ENCODE measurements at regions not wholly inside any gene's neighbourhood (a gene's known extent, or its start where the extent isn't known, plus 50 kb on each side); places are given as distances from the start of the nearest gene placed in this dataset.

- no peaks in the 10 kb centered on the region for H3K4me1 ChIP-seq (ENCODE audit: control insufficient read depth, low read length)
- H3K27me3 ChIP-seq (ENCODE audit: control insufficient read depth, low read length), result no peaks in the 10 kb centered on the region
- no peaks in the 10 kb centered on the region for H3K9me2 ChIP-seq (replicated peaks; ENCODE audit: control insufficient read depth, low read length)
- no peak for TF ChIP-seq EZH2phosphoT487 (IDR thresholded peaks at IDR 0.05; ENCODE audit: borderline replicate concordance, low read length)
- TF ChIP-seq CTCF (IDR thresholded peaks at IDR 0.05; ENCODE audit: low read depth, low read length, poor library complexity, severe bottlenecking), result no peak
- no peak overlapping the region for H3K4me3 ChIP-seq (ENCODE audit: low read length)
- H3K4me2 ChIP-seq (ENCODE audit: low read length), result no peak overlapping the region
- H3K9me3 ChIP-seq (ENCODE audit: control insufficient read depth, insufficient read depth, low read length), result no peaks in the 10 kb centered on the region
- H4K20me1 ChIP-seq (ENCODE audit: control insufficient read depth, insufficient read depth, low read depth, low read length), result no peaks in the 10 kb centered on the region
- no peaks in the 10 kb centered on the region for H3K79me2 ChIP-seq (ENCODE audit: control insufficient read depth, low read length)
- H3K27ac ChIP-seq (ENCODE audit: low read depth, low read length), result no peak overlapping the region
- no peaks in the 10 kb centered on the region for H3K36me3 ChIP-seq (ENCODE audit: control insufficient read depth, low read length)
- H3F3A ChIP-seq (ENCODE audit: control insufficient read depth, insufficient read depth), result no peaks in the 10 kb centered on the region
Measured at GRCh38 chr11:116607027-116607426, 165.8 kb downstream of the BUD13 start.

- H3K9me2 ChIP-seq (replicated peaks; ENCODE audit: control insufficient read depth, low read length), result no peaks in the 10 kb centered on the region
- no peaks in the 10 kb centered on the region for H3K4me1 ChIP-seq (ENCODE audit: control insufficient read depth, low read length)
- H4K20me1 ChIP-seq (ENCODE audit: control insufficient read depth, insufficient read depth, low read depth, low read length), result no peaks in the 10 kb centered on the region
- no peak overlapping the region for H3K4me2 ChIP-seq (ENCODE audit: low read length)
- TF ChIP-seq EZH2phosphoT487 (IDR thresholded peaks at IDR 0.05; ENCODE audit: borderline replicate concordance, low read length), result no peak
- TF ChIP-seq CTCF (IDR thresholded peaks at IDR 0.05; ENCODE audit: low read depth, low read length, poor library complexity, severe bottlenecking), result peak; percentile 50
- H3K27me3 ChIP-seq (ENCODE audit: control insufficient read depth, low read length), result no peaks in the 10 kb centered on the region
- no peaks in the 10 kb centered on the region for H3K36me3 ChIP-seq (ENCODE audit: control insufficient read depth, low read length)
- H3K4me3 ChIP-seq (ENCODE audit: low read length), result no peak overlapping the region
- H3K79me2 ChIP-seq (ENCODE audit: control insufficient read depth, low read length), result no peaks in the 10 kb centered on the region
- no peak overlapping the region for H3K27ac ChIP-seq (ENCODE audit: low read depth, low read length)
- H3K9me3 ChIP-seq (ENCODE audit: control insufficient read depth, insufficient read depth, low read length), result no peaks in the 10 kb centered on the region
- no peaks in the 10 kb centered on the region for H3F3A ChIP-seq (ENCODE audit: control insufficient read depth, insufficient read depth)
Measured at GRCh38 chr11:116605543-116606459, 167.0 kb downstream of the BUD13 start.

GRCh38 chr11:116603728-116604323 is 169.0 kb downstream of the BUD13 start:
- Histone ChIP-seq H3K4me1 (ENCODE audit: control insufficient read depth, low read length) (no peaks in the 10 kb centered on the region), H3K4me2 (ENCODE audit: low read length) (no peak overlapping the region), H3K9me3 (ENCODE audit: control insufficient read depth, insufficient read depth, low read length) (no peaks in the 10 kb centered on the region), H3K27me3 (ENCODE audit: control insufficient read depth, low read length) (no peaks in the 10 kb centered on the region), H3K36me3 (ENCODE audit: control insufficient read depth, low read length) (no peaks in the 10 kb centered on the region), H3K9me2 (replicated peaks; ENCODE audit: control insufficient read depth, low read length) (no peaks in the 10 kb centered on the region), H4K20me1 (ENCODE audit: control insufficient read depth, insufficient read depth, low read depth, low read length) (no peaks in the 10 kb centered on the region), H3F3A (ENCODE audit: control insufficient read depth, insufficient read depth) (no peaks in the 10 kb centered on the region), H3K27ac (ENCODE audit: low read depth, low read length) (no peak overlapping the region), H3K79me2 (ENCODE audit: control insufficient read depth, low read length) (no peaks in the 10 kb centered on the region), H3K4me3 (ENCODE audit: low read length) (no peak overlapping the region)
- no peak for TF ChIP-seq EZH2phosphoT487 (IDR thresholded peaks at IDR 0.05; ENCODE audit: borderline replicate concordance, low read length)
- no peak for TF ChIP-seq CTCF (IDR thresholded peaks at IDR 0.05; ENCODE audit: low read depth, low read length, poor library complexity, severe bottlenecking)

All from DOHH2 (cell line).